ENCODE measurements at regions not wholly inside any gene's neighbourhood (a gene's known extent, or its start where the extent isn't known, plus 50 kb on each side); places are given as distances from the start of the nearest gene placed in this dataset.

GRCh38 chr5:115414406-115415142, 118.1 kb upstream of the CCDC112 start:
- TF ChIP-seq POLR2A (IDR thresholded peaks at IDR 0.05) (no peak), POLR2AphosphoS5 (IDR thresholded peaks at IDR 0.05; ENCODE audit: insufficient read depth in 1 of 2, low read depth in 1 of 2) (no peak), CTCF (IDR thresholded peaks at IDR 0.05) (no peak)

Data from vagina (tissue), 2 donors.